GM18507 (cell line): ENCODE measurements at regions not wholly inside any gene's neighbourhood (a gene's known extent, or its start where the extent isn't known, plus 50 kb on each side); places are given as distances from the start of the nearest gene placed in this dataset.
A peak's percentile ranks its signal among the peaks of the same experiment; 100 is the strongest.

ENCODE experiments used
- DNase-seq: peaks from one replicate; pipeline ENCODE4 v3.0.0; 2011; ENCODE audit warnings: low read depth; ENCODE audit not compliant: insufficient read length; ENCODE audit errors: extremely low spot score
- FAIRE-seq: peaks from 2 replicates; lab custom pipeline; 2011; peaks lifted over from hg19 to GRCh38; lab: Jason Lieb, UNC

GRCh38 chr11:19450282-19450681 is 209.5 kb upstream of the E2F8 start:
- FAIRE-seq, result peak; percentile 44
- no peak for DNase-seq

GRCh38 chr11:19448651-19449050 is 207.9 kb upstream of the E2F8 start:
- FAIRE-seq (no peak), DNase-seq (no peak)

- FAIRE-seq, result no peak
- DNase-seq, result no peak
These were observed 206.4 kb upstream of the E2F8 start for GRCh38 chr11:19447150-19447566.

GRCh38 chr11:19445771-19446170 is 205.0 kb upstream of the E2F8 start:
- no peak for DNase-seq
- FAIRE-seq, result no peak

- FAIRE-seq, result no peak
These were observed 203.5 kb upstream of the E2F8 start for GRCh38 chr11:19444231-19444630.

GRCh38 chr11:19442554-19442910 is 201.8 kb upstream of the E2F8 start:
- FAIRE-seq (no peak), DNase-seq (no peak)

More at GRCh38 chr11:19444231-19444630, 203.5 kb upstream of the E2F8 start:
- DNase-seq, result no peak

GRCh38 chr11:19441752-19442553 is 201.2 kb upstream of the E2F8 start:
- FAIRE-seq (peak; percentile 86), DNase-seq (peak; percentile 76)

GRCh38 chr11:19441288-19441687 is 200.5 kb upstream of the E2F8 start:
- FAIRE-seq (no peak), DNase-seq (no peak)

- FAIRE-seq (no peak), DNase-seq (no peak)
These were observed 197.0 kb upstream of the E2F8 start for GRCh38 chr11:19437760-19438159.

GRCh38 chr11:19436932-19437331 is 196.2 kb upstream of the E2F8 start:
- FAIRE-seq (peak; percentile 53), DNase-seq (no peak)

- no peak for DNase-seq
- peak; percentile 44 for FAIRE-seq
These were observed 194.7 kb upstream of the E2F8 start for GRCh38 chr11:19435306-19435989.

GRCh38 chr11:19433791-19434190 is 193.0 kb upstream of the E2F8 start:
- DNase-seq, result no peak
- FAIRE-seq, result peak; percentile 65

GRCh38 chr11:19433367-19433766 is 192.6 kb upstream of the E2F8 start:
- peak; percentile 94 for FAIRE-seq
- no peak for DNase-seq

- DNase-seq, result no peak
- peak; percentile 83 for FAIRE-seq
These were observed 191.8 kb upstream of the E2F8 start for GRCh38 chr11:19432370-19433061.

- no peak for DNase-seq
- FAIRE-seq, result no peak
These were observed 190.1 kb upstream of the E2F8 start for GRCh38 chr11:19430754-19431398.

GRCh38 chr11:19430346-19430745 is 189.6 kb upstream of the E2F8 start:
- no peak for DNase-seq
- no peak for FAIRE-seq

GRCh38 chr11:19429108-19429760 is 188.5 kb upstream of the E2F8 start:
- peak; percentile 36 for FAIRE-seq

GRCh38 chr11:19428206-19429002 is 187.7 kb upstream of the E2F8 start:
- no peak for FAIRE-seq
- DNase-seq, result no peak

More at GRCh38 chr11:19429108-19429760, 188.5 kb upstream of the E2F8 start:
- DNase-seq, result no peak
